SHP77 (cell line): ENCODE measurements at regions not wholly inside any gene's neighbourhood (a gene's known extent, or its start where the extent isn't known, plus 50 kb on each side); places are given as distances from the start of the nearest gene placed in this dataset.
A peak's percentile ranks its signal among the peaks of the same experiment; 100 is the strongest.

ENCODE experiments used
- DNase-seq, 2 experiments: peaks; one replicate each; lab custom pipeline; 2025; lab: John Stamatoyannopoulos, UW

DNA sequence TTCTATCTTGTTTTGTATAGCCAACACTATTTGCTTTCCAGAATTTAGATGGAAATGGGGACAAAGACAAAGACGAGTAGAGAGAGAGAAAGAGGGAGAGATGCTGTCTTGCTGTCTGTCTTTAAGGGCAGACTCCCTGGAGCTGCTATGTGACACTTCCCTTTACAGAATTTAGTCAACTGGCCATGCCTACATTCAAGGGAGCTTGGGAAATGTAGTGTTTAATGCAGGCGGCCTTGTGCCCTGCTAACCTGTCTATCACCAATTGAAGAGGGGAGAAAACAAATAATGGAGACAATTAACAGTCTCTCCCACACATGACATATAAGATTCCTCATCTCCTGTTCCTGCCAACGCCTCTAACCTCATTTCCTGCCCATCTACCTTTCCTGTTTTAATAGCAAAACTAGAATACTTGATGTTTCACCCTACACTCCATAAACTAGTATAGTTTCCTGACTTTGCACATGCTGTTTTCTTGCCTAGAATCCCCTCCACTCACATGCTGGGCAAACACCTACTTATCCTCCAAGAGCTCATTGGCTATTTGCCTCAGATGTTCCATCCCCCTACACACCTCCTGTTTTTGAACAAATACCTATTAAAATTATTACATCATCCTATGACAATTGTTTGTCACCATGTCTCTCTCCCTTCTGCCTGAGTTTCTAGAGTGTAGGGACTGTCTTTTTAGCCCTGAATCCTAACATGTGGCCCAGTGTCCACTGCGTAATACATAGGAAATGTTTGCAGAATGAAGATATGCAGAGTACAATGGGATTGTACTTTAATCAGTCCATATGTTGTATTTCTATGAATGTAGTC is 117.2 kb downstream of the SLC25A24 start:
- peak; percentile 16 to 32 for DNase-seq

DNA sequence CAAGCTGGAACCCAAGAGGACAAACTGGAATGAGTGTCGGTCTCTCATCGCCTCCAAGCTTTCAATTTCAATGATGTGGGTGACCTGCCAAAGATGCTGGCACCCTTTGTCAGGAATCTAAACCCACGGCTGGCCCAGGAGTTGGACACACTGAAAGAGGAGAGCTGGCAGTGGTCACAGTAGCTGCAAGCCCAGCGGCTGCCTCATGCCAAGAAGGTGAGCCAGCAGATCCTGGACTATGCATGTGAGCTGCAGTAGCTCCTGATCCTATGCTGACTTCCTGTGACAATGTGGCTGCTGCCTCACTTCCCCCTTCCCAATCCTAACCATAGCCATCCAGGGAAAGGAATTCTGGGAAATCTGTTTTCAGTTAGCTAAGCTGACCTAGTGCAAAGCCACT is 117.0 kb upstream of the VAV3 start:
- DNase-seq: no peak

DNA sequence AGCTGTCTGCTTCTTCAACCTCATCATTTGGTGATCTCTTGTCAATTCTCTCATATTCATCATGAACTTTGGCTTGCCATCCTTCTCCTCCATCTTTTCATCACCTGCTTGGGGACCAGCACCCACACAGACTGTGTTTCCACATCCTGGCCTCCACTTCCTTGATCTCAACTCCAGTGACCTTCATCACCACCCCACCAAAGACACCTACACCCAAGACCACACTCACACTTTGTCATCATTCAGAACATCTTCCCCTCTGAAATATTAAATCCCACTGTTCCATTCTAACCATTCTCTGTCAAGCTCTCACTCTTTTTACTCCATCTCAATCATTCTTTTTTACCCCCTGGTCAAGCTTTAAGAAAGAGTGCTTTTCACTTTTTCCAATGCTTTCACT is 115.5 kb upstream of the VAV3 start:
- no peak for DNase-seq

DNA sequence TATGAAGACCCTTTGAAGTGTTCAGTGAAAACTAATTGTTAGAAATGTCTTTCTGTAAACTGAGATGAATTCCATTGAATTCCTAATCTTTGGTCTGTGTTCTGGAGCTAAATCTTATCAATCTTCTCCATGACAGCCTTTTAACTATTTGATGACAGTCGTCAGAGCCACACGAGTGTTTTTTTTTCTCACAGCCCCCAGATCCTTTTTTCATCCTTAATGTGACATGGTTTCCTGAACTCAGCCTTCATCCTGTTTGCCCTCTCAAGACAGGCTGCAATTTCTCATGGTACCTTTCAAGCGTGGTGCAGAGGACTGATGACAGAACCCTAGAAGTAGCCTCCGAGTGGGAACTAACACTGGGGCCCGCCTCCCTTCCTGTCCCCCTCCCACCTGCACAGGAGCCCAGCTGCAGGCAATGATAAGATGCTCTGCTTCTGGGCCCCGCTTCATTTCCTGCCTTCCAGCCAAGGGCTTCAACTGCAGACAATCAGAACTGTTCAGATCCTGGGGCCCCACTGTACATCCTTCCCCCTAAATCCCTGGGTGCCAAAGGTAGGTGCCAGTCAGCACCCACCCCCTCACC is 114.6 kb upstream of the VAV3 start:
- no peak for DNase-seq

DNA sequence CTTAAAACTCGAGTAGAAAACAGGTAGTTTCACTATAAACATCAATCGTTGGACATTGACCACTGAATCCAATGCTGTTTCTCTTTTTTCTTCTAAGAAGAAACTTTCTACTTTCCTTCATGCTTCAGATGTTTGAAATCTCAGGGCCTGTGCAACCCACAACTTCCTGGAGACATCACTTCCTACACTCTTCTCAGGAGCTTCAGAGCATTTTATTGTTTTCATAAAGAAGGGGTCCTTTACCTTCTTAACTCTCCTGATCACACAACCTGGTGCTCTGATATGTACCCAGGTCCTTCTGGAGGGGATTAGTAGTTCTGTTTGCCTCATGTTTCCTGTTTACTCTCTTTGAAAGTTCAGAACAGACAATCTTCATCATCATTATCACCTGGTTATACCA is 113.0 kb upstream of the VAV3 start:
- DNase-seq: no peak

DNA sequence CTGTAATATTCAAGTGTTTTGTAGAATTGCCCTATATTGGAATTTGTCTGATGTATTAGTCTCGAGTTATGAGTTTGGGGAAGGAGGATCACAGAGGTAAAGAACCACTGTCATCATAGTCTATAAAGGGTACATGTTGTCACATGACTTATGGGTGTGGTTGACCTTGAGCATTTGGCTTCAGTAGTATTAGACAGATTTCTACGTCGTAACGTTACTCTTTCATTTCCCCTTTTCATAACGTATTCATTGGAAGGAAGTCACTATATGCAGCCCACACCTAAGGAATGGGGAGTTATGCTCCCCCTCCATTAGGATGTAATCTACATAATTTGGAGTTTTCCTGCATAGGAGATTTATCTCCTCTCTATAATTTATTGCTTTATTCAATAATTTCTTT is 110.1 kb upstream of the VAV3 start:
- no peak for DNase-seq

DNA sequence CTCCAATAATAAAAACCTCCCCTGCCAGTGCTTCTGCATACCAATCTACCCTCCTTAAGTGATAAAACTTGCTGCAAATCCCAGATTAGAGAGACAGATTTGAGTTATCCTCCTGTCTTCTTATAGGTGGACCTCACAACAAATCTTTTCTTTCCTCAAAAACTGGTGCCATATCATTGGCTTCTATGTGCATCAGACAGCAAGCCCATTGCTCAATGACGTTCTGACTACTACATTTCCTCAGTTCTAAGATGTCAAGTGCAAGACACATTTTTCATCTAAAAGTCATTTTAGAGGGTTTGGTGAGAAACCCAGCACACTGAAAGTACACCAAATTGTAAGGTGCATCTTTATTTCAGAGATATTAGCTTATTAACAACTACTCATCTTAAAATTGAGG is 107.8 kb upstream of the VAV3 start:
- DNase-seq: no peak

DNA sequence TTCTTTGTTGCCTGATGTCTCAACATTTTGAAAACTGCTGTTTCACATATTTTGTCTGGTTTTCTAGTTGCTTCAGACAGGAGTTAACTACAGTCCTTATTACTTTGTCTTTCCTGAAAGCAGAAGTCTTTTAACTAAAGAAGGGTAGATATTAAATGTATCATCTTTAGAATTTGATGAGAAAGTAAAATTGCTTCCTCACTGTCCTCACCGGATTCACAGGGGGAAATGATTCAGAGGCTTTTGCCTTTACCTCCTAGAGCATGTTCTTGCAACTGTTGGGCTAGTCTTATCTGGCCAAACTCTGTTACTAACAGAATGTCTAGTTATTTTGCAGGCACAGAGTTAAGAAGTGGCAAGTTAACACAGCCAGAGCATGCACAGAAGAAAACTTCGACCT is 107.2 kb upstream of the VAV3 start:
- DNase-seq: no peak

DNA sequence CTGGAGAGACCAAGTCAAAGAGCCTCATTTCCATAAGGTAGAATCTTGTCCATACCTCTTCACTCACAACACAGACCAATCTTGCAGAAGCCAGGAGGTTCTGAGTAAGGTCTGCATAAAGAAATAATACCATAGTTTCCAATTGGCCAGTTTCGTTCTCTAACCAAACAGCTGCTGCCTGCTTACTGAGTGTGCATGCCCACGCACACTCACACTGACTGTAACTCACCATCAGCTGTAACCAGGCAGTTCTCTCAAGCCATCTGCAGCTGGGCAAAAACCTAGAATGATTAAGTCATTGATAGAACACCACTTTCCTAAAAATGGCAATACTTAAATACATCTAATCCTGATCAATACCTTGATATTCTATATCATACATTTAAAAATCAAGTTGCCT is 106.6 kb upstream of the VAV3 start:
- no peak for DNase-seq

DNA sequence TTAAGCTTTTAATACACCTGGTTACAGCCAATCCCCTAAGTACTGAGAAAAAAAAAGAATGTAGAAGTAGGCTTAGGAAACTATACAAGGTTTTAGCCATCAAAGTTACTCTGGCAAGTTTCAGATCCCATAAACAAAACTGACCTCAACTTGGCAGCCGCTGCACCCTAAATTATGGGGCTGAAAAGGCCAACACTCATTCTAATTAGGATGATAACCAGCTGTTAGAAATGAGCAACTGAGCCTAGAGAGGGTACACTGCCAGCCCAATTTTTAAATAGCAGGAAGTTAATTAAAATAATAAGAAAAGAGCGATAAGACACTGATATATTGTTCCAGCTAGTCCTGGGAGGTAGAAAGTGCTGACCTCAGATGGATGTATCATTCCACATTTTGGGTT is 105.7 kb upstream of the VAV3 start:
- no peak for DNase-seq

DNA sequence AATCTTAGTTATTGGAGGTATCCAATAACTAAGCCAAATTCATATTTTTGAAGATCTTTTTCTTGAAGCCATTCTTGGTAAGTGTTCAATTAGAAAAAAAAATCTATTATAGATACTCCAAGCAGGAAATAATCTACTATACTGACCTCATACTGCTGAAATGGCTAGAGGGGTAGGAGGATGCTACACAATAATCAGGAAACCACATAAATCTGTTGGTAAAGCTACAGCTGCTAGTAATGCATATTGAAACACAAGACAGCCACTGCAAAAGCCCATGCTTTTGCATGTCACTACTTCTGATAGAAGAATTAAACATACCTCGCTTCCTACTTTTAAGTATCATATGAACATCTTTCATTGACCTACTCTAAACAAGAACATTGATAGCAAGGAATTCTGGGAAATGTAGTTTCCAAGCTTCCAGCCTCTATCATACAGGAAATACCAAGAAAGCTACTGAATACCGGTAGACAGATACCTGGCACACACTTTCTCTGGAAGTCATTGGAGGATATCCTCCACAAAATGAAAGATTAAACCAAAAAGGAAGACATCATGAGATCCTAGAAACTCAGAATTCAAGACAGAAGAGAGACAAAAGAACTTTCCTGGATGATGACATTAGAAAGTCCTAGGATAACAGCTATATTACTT is 103.0 kb upstream of the VAV3 start:
- no peak for DNase-seq

DNA sequence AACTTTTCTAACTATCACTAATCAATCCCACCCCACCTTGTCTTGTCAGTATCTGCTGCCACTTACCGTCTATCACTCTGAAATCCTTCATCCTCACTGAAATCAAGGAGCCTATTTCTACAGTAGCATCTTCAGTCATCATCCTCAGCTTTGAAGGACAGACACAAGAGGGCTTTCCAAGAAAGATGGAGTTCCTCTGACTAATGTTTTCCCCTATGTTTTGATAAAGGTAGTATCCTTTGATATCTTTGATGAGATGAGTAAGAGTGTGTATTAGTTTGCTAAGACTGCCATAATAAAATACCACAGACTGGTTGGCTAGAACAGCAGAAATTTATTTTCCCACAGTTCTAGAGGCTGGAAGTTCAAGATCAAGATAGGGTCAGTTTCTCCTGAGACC is 101.8 kb upstream of the VAV3 start:
- DNase-seq: no peak

DNA sequence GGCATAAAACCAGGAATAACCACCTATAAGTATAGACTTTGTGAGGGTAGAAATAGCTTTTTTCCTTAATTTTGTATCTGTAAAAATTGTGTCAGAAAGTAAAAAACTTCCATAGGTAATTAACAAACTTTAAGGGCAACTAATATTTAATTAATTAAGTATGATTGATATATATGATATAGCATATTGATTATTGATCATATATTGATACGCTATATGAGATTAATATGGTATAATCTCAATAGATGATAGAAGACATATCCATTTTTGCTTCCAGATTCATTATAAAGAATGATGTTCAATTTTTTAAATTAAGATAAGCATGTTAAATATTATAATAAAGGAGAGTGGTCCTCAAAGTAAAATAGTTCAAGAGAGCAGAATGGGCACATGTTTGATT is 99.3 kb upstream of the VAV3 start:
- DNase-seq: no peak

DNA sequence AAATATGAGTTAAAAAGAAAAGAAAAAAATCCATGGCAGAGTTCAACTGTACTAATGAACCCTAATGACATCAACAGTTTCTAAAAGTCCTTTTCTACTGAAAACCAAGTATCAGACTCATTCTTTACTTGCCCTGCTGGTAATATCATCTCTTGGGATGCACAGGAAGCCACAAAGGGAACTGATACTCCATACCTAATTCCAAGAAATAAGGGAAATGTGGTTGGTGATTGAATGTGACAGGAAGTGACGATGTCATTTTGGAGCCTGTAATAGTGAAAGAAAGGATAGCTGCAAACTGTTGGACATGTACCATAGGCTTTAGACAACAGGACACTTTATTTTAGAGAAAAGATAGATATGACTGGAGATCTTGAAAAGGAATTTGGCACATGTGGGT is 98.7 kb upstream of the VAV3 start:
- DNase-seq: no peak

DNA sequence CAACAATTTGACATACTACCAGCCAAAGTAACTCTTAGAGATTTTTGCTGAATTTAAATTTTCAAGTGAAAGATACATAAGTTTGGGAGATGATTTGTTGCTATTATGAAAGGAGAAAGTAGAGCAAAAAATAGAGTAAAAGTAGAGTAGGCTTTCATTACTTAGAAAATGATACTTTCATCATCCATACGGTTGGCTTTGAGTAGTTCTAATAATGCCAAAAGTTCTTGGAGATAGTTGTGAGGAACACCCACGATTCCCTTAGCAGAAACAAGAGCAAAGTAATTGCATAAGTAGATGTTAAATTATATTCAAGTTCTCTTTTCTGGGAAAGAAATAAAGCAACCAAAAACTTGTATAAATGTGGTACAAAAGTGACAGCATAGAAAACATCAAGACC is 95.0 kb upstream of the VAV3 start:
- DNase-seq: no peak

DNA sequence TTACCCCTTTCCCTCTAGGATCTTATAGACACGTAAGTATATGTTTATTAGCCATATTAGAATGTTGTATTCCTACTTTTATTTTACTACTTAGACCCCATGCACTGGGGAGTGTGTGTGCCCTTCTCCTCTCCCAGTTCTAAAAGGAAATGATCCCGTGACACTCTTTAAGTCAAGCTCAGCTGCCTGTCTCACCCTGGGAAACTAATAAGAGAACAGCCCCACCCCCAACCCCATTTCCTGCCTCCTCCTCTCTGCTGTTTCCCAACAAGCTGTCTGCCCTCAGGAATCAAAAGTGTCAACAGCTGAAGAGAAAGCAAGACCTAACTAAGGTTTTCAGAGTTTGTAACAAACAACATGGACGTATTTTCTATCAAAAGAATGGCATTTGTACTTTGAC is 92.6 kb upstream of the VAV3 start:
- DNase-seq: peak in 1 of 2 experiments; percentile 9

DNA sequence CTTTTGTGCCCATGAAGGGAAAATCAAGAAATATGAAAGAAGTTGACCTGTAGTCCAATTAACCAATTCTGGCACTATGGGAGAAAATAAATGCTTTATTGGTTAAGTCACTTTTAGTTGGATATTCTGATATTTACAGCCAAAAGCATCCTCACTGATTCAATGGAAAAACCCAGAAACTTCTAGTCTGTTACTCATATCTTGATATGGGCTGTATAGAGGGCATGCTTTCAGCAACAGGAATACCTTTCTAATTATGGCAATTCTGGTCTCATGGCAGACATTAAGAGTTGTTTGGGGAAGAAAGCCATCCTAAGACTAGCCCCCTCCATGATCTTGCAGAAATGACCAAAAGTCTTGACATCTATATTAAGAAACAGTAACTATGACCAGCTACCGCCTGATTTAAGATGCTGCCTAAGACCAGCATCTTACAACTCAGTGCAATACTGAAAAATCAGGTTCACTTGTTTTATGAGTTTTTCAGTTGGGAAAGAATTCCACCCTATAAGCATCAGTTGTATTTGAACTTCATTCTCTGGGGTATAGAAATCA is 91.5 kb upstream of the VAV3 start:
- DNase-seq: no peak

DNA sequence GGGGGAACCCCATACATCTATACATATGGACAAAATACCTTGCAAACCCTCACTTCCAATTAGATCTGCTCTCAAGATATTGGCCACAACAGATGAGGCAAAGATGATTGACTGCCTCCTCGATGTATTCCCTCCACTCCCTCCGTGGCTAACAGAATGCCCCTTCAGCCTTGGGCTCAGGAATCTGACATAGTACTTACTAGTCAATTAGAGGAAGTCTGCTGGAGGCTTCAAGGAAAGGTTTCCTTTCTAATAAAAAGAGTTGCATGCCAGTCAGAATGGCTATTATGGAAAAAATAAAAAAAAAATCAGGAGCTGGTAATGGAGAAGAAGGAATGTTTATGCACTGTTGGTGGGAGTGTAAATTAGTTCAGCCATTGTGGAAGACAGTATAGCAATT is 90.4 kb upstream of the VAV3 start:
- DNase-seq: no peak

DNA sequence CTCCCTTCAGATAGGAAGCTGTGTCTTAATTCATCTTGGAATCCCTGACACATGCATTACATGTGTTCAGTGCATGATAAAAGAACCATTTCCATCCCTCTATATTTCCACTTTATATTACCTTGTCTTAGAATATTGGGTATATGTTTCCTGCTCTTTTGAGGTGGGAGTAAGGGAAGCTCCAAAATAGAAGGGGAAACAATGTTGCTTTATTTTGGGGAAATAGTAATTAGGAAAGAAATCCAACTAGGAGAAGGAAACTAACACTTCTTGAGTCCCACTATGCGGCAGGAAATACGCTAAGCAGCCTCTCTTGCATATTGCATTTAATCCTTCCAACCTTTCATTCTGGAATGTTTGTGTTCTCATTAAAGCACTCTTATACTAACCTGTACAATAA is 89.4 kb upstream of the VAV3 start:
- no peak for DNase-seq

DNA sequence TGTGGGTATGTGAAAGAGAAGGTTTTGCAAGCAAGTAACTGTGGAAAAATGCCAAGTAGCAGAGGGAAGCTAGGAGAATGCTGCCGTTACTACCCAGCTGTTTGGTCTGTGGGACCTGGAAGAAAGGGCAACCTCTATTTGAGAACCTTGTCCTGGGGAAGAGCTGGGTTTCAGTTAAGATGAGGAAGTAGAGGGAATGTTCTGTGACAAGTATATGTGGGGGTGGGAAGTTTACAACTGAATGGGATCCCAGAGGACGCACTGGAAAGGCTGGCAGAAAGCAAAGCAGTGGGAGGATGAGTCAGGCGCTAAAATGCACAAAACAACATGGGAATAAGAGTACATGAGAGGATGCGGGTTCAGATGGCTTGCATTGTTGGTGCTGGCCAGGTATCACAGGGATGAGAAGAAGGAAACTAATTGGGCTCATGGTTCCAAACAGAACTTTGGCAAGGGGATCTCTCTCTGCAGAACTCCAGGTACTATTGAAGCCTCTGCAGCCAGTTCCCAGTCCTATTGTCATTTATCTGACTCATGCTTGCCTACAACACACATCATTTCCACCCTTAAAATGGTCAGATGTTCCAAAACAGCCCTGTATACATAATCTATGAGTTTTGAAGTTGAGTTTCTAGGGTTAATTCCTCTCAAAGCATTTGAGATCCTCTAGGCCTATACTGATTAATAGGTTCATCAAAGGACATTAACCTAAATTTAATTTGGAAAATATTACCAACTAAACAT is 88.5 kb upstream of the VAV3 start:
- no peak for DNase-seq

DNA sequence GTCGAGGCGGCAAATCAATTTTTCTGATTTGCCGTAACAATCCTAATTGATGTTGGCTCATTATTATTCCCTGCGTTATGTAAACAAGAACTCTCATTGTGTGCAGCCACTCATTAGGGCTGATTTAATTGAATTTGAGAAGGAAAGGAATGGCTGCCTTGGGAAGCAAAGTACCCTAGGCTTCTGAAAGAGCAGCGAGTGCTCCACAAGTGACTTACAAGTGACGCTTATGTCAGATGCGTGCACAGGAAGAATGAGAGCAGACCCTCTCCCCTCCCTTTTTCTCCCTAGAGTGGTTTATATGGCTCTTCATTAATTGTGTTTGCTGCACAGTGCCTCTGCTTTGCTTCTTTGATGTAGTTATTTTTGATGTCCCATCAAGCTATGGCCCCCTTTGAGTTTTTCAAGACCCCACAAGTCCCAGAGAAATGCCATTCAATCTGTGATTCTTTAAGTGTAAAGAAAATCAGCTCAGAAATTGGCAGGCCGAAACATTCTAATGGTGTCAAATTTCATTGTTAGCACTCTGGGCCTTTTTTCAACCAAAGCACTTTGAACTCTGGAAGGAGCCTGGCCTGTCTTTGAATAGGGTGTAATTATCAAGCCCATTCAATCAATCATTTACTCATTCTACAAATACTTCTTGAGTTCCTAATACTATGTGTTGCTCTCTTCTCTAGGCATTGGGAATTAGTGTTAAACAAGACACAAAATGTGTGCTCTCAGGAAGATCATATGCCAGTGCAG is 86.8 kb upstream of the VAV3 start:
- DNase-seq: no peak
